Activated CD8-positive, alpha-beta T cell treated with anti-CD3 and anti-CD28 coated beads, Interleukin-2, amount 10 ng/mL, durations not matched to agents 7 days and 5 days (primary cell): ENCODE measurements at regions not wholly inside any gene's neighbourhood (a gene's known extent, or its start where the extent isn't known, plus 50 kb on each side); places are given as distances from the start of the nearest gene placed in this dataset.
A peak's percentile ranks its signal among the peaks of the same experiment; 100 is the strongest.

ENCODE experiments used
- ATAC-seq: fragments of 150-1000 bp; cut with Tn5 transposase; one replicate; pipeline ENCODE4 v1.10.0; 2021; ENCODE audit warnings: moderate library complexity
- CTCF ChIA-PET: fragments of 350-600 bp; sonication (Branson Sonifier 250); formaldehyde crosslinking; loops from one replicate; lab custom pipeline; 2021; ENCODE audit warnings: antibody characterized with exemption; lab: Charles Lee
- POLR2A ChIA-PET: fragments of 350-600 bp; sonication (Branson Sonifier 250); formaldehyde crosslinking; loops from one replicate; lab custom pipeline; 2021; ENCODE audit warnings: antibody characterized with exemption; lab: Charles Lee
- DNase-seq: peaks from one replicate; pipeline ENCODE4 v3.0.0-alpha.2; 2020
- H3K27ac Mint-ChIP-seq: one replicate; pipeline ENCODE4 v1.8.0; 2021; ENCODE audit warnings: mild to moderate bottlenecking, mixed read lengths
- H3K27me3 Mint-ChIP-seq: one replicate; pipeline ENCODE4 v1.8.0; 2021; ENCODE audit warnings: low read depth, mixed read lengths
- H3K36me3 Mint-ChIP-seq: one replicate; pipeline ENCODE4 v1.8.0; 2021; ENCODE audit warnings: low read depth, mixed read lengths
- H3K4me1 Mint-ChIP-seq: one replicate; pipeline ENCODE4 v1.8.0; 2021; ENCODE audit warnings: low read depth, mixed read lengths
- H3K4me3 Mint-ChIP-seq: one replicate; pipeline ENCODE4 v1.8.0; 2021; ENCODE audit warnings: mild to moderate bottlenecking, mixed read lengths
- H3K9me3 Mint-ChIP-seq: one replicate; pipeline ENCODE4 v1.8.0; 2022; ENCODE audit warnings: mixed read lengths; ENCODE audit not compliant: insufficient read depth

DNA sequence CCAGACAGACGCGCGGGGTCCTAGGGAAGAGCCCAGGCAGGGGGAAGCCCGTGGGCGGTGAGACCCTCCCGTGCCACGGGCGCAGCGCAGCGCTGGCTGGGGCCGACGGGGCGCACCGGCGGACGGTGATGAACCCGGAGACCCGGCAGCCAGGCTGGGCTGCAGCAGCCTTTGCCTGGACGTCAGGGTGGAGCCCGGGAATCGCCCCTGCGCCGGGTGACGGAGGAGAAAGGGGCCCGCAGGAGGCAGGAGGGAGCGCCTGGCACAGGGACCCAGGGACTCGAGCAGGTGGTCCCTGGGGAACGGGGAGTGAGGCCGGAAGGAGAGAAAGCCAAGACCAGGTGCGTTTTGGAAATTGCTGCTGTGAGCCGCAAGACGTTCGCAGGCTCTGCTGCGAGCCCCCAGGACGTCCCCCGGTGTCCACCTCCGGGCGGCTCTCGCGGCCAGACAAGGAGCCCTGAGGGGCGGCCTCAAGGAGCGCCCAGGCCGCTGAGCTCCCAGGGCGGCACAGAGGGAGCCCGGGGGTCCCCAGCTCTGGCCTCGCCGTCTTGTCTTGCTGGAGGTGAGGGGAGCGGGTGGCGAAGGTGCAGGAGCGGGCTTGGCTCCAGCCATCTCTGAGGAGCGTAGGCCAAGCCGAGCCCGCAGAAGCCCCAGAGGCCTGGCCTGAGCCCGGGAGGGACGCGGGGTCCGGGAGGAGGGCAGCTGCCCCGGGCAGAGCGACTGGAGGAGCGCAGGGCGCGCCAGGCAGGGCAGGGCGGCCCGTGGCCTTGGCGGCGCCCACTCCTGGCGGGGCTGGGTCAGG lies 191.2 kb upstream of the PDE10A start:
- H3K36me3 Mint-ChIP-seq = no peaks in the 10 kb centered on the region
- H3K4me3 Mint-ChIP-seq = no peak overlapping the region
- H3K4me1 Mint-ChIP-seq = peaks cover 3% of the 10 kb centered on the region
- DNase-seq (no peak), ATAC-seq (no peak)
- POLR2A ChIA-PET = no interaction called here
- H3K27me3 Mint-ChIP-seq = peaks cover 48% of the 10 kb centered on the region
- no peaks in the 10 kb centered on the region for H3K9me3 Mint-ChIP-seq
- CTCF ChIA-PET = no interaction called here
- H3K27ac Mint-ChIP-seq = no peak overlapping the region

DNA sequence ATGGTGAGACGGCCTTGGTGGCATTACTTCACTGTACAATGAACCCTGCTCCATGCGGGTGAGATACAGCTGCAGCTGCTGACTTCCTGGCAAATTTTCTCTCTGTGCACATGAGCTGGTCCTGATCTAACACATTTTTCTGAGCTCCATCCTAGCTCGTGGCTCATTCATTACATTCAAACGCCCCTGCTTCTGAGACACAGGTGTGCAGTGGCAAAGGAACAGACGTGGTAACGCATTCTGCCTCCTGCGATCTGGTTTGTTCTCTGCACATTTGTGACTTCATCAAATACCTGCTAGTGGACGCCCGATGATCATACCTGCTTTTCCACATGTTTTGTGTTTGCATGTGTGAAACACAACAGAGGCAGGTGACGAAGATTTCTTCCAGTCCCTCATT lies 189.6 kb upstream of the PDE10A start:
- ChIA-PET CTCF (interaction anchor here (1.2 to 1.5 kb wide), 3 partner anchors 28 to 413 kb away, joined by 3 to 5 read pairs (median 3); no protein-coding TSS in a partner anchor), POLR2A (no interaction called here)
- Mint-ChIP-seq H3K4me1 (peaks cover 3% of the 10 kb centered on the region), H3K27me3 (peaks cover 48% of the 10 kb centered on the region), H3K27ac (no peak overlapping the region), H3K4me3 (no peak overlapping the region), H3K36me3 (no peaks in the 10 kb centered on the region), H3K9me3 (no peaks in the 10 kb centered on the region)
- no peak for DNase-seq
- no peak for ATAC-seq

DNA sequence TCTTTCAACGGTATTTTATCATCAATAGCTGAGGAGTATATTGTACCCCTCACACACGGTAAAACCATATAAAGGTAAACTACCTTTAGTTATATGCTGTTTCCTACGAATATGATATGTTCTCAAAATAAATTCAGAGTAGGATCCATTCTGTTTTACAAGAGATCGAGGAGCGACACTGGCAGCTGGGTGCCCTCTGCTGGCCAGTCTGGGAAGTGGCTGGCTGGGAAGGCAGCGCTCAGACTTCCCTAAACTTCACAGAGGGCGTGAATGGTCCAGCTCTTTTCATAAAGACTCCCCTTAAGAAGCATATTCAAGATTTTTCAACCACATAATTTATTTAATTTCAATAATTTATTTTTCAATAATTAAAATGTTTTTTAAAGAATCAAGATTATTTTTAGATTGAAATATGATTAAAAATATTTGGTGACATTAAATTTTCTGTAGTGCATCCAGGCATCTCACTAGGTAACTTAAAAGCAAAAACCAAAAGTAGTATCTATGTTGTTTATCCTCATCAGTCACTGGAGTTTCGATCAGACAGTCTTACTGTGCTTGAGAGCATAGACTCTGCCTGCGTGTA lies 187.5 kb upstream of the PDE10A start:
- H3K27ac Mint-ChIP-seq = no peak overlapping the region
- ChIA-PET POLR2A (no interaction called here), CTCF (interaction anchor here (0.7 to 2.2 kb wide), 7 partner anchors 10 to 410 kb away, joined by 3 to 19 read pairs (median 4); no protein-coding TSS in a partner anchor)

DNA sequence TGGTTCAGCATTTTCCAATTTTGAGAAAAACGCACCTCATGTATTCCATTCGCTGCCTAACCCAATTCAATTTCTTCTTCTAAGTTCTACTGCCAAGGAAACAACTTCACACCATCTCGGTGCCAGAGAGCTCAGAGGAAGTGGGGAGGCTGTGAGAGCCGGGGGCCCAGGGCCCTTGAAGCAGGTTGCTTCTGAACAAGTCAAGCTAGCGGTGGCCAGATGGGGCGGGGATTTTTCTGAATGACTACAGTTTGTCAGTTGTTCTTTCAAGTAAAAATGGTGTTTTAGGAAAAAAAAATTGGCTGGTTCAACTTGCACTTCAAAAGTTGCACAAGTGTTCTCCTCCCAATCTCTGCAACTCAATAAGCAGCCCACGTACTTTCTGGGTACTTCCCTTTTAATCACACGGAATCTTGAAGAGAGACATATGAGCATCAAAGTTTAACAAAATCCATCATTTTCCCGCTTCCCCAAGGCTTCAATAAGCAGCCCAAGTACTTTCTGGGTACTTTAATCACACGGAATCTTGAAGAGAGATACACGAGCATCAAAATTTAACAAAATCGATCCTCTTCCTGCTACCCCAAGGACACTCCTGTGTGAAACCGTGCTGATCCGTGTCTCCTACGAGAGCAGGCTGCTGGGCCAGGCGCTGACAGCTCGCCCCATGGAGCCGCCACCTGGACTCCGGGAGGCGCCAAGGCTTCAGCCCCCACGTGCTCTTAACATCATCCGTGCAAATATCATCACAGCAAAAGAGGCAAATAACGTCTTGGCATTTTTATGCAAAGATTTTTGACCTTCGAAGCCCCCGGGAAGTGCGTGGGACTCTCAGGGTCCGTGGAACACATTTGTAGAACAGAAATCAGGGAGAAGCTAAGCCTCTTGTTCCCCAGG lies 186.7 kb upstream of the PDE10A start:
- no peaks in the 10 kb centered on the region for H3K9me3 Mint-ChIP-seq
- no peak overlapping the region for H3K4me3 Mint-ChIP-seq
- POLR2A ChIA-PET = no interaction called here
- DNase-seq (no peak), ATAC-seq (peak; percentile 15)
- no peaks in the 10 kb centered on the region for H3K36me3 Mint-ChIP-seq
- H3K27me3 Mint-ChIP-seq = peaks cover 53% of the 10 kb centered on the region
- no peak overlapping the region for H3K27ac Mint-ChIP-seq
- peaks cover 3% of the 10 kb centered on the region for H3K4me1 Mint-ChIP-seq
- CTCF ChIA-PET = interaction anchor here (0.8 to 2.2 kb wide), 6 partner anchors 10 to 410 kb away, joined by 3 to 19 read pairs (median 6); no protein-coding TSS in a partner anchor

More for the DNA sequence above, 187.5 kb upstream of the PDE10A start:
- H3K27me3 Mint-ChIP-seq = peaks cover 47% of the 10 kb centered on the region
- H3K9me3 Mint-ChIP-seq = no peaks in the 10 kb centered on the region
- no peak overlapping the region for H3K4me3 Mint-ChIP-seq
- DNase-seq (peak; percentile 65), ATAC-seq (peak; percentile 74)
- H3K4me1 Mint-ChIP-seq = peaks cover 3% of the 10 kb centered on the region
- no peaks in the 10 kb centered on the region for H3K36me3 Mint-ChIP-seq

DNA sequence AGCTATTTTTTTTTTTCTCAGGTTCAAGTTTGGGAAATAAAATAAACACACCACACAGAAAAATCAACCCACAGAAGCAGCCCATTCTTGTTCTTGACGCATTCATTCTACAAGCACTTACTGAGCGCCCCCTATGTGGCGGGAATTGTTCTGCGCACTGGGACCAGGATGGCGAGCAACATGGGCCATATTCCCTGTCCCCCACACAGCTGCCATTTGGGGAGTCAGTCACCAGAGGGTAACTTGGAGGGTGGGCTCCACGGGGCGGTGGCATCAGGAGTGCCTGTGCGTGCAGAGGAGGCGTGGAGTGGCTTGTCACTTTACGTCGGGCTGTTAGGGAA lies 185.0 kb upstream of the PDE10A start:
- ChIA-PET CTCF (interaction anchor here (1.0 kb wide), 1 partner anchor 408 kb away, joined by 3 read pairs; no protein-coding TSS in a partner anchor), POLR2A (no interaction called here)
- ATAC-seq (no peak), DNase-seq (no peak)
- H3K9me3 Mint-ChIP-seq = no peaks in the 10 kb centered on the region
- peaks cover 3% of the 10 kb centered on the region for H3K4me1 Mint-ChIP-seq
- no peak overlapping the region for H3K4me3 Mint-ChIP-seq
- H3K36me3 Mint-ChIP-seq = no peaks in the 10 kb centered on the region
- H3K27me3 Mint-ChIP-seq = peaks cover 52% of the 10 kb centered on the region
- H3K27ac Mint-ChIP-seq = no peak overlapping the region

DNA sequence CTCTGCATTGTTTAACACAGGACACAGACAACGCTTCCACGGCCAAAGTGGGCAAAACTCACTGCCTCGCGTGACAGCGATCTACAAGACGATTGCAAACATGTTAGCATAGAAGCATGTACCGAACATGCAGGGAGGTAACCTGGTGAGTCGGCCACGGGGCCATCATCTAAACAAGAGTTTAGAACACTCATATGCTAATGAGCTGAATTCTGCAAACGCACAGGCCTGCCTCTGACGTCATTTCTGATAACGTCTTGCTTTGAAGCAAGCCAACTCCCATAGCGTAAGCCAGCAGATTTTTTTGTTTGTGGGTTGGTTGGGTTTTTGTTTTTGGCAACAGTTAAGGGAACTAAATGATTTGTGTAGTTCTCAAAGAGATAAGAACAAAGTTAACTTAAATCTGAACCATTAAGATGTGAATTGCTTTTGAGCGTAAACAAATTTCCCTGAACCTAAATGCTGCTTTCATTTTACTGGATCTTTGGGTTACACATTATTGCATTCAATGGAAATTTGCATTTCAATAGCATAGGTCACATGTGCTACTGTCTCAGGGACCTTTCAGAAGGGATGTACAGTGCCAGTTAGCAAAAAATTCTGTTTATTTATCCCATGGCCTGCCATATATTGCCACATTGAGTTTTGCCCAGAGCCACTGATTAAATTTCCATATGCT lies 184.5 kb upstream of the PDE10A start:
- DNase-seq = no peak
- Mint-ChIP-seq H3K27ac (no peak overlapping the region), H3K4me1 (peaks cover 3% of the 10 kb centered on the region), H3K9me3 (no peaks in the 10 kb centered on the region), H3K27me3 (peaks cover 49% of the 10 kb centered on the region), H3K4me3 (no peak overlapping the region), H3K36me3 (no peaks in the 10 kb centered on the region)
- no peak for ATAC-seq
- ChIA-PET CTCF (interaction anchor here (0.9 to 1.0 kb wide), 2 partner anchors 407 to 408 kb away, joined by 3 read pairs; no protein-coding TSS in a partner anchor), POLR2A (no interaction called here)

DNA sequence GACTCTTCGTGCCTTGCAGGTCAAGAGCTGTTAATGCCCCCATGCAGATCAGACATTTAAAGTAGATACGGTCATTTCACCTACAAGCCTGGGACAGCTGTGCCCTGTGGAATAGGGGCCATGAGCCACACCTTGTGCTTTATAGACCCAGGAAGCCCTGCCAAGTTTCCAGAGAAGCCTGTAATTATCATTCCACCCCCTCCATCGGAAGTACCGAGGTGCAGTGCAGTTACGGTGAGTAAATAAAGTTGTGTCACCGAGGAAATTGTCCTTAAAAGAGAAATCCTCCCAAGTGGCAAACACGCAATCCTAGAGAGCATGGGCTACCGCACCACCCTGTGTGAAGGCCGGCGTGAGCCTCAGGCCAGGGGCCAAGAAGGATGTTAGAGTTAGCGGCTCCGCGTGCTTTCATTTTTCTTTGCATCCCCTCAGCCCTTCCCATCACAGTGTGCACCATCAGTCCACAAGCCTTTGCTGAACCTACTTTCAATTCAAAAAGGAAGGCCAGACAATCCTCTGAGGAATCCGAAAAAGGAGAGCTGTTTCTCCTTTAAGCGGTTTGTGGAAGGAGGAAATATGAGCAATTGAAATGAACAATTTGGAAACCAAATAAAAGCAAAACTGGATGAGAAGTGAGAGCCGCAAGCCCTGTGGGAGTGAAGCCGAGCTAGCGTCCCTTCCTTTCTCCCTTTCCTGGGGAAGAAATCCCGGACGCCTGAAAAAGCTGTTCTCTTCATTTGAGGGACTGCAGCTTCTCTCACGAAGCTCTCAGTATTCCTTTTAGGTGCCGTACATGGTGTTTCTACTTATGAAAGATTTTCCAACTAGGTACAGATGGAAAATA lies 183.3 kb upstream of the PDE10A start:
- no peak for ATAC-seq
- no peak overlapping the region for H3K27ac Mint-ChIP-seq
- CTCF ChIA-PET = interaction anchor here (0.9 kb wide), 1 partner anchor 407 kb away, joined by 3 read pairs; no protein-coding TSS in a partner anchor

DNA sequence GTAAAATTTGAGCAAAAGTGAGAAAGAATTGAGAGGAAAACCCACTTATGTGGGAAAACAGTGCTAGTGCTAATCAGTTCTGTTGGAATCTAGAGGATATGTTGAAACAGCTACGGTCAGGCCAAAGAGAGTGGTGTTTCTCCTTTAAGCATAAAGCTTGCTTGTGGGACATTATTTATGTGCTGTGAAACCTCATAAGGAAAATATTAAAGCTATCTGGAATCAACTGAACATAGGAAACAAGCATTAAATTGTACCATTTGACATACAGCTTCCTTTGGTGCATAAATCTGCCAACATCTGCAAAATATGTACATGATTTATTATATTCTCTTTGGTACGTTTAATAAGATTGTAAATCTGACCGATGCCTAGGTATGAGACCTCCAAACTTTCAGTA lies 182.5 kb upstream of the PDE10A start:
- CTCF ChIA-PET = interaction anchor here (0.7 to 1.1 kb wide), 2 partner anchors 116 to 405 kb away, joined by 3 read pairs; no protein-coding TSS in a partner anchor
- H3K27me3 Mint-ChIP-seq = peaks cover 45% of the 10 kb centered on the region

More for the DNA sequence above, 183.3 kb upstream of the PDE10A start:
- POLR2A ChIA-PET = no interaction called here
- no peak overlapping the region for H3K4me3 Mint-ChIP-seq
- H3K36me3 Mint-ChIP-seq = no peaks in the 10 kb centered on the region
- peaks cover 47% of the 10 kb centered on the region for H3K27me3 Mint-ChIP-seq
- no peak for DNase-seq
- peaks cover 3% of the 10 kb centered on the region for H3K4me1 Mint-ChIP-seq
- H3K9me3 Mint-ChIP-seq = no peaks in the 10 kb centered on the region

DNA sequence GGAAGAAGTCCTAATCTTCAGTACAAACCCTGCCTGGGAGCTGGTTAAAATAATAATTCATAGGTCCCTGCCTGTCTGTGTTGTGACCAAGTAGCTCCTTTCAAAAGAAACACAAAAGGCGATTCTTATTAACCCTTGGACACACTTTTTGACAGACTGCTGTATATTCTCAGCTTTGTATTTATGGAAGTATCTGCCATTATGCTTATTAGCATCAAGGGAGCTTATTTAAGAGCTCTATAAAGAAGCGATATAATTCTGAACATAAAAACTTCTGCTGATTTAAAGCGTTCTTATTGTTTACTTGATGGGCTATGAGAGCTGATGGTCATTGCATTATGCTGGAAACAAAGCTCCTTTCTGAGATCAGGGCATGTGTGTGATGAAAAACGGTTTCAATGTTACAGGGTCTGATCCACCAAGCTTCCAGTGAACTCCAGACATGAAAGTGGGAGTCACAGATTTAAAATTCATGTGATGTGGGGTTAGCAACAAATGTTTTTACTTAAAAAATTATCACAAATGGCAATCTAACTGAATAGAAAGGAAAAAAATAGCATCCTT lies 181.8 kb upstream of the PDE10A start:
- Mint-ChIP-seq H3K9me3 (no peaks in the 10 kb centered on the region), H3K27me3 (peaks cover 40% of the 10 kb centered on the region), H3K4me3 (no peak overlapping the region), H3K36me3 (no peaks in the 10 kb centered on the region), H3K27ac (no peak overlapping the region), H3K4me1 (peaks cover 3% of the 10 kb centered on the region)
- DNase-seq (no peak), ATAC-seq (no peak)
- ChIA-PET POLR2A (no interaction called here), CTCF (interaction anchor here (0.7 to 1.5 kb wide), 3 partner anchors 12 to 405 kb away, joined by 3 to 4 read pairs (median 3); no protein-coding TSS in a partner anchor)

More for the DNA sequence above, 182.5 kb upstream of the PDE10A start:
- Mint-ChIP-seq H3K4me3 (no peak overlapping the region), H3K9me3 (no peaks in the 10 kb centered on the region), H3K4me1 (peaks cover 3% of the 10 kb centered on the region), H3K27ac (no peak overlapping the region), H3K36me3 (no peaks in the 10 kb centered on the region)
- ATAC-seq (no peak), DNase-seq (no peak)
- POLR2A ChIA-PET = no interaction called here

DNA sequence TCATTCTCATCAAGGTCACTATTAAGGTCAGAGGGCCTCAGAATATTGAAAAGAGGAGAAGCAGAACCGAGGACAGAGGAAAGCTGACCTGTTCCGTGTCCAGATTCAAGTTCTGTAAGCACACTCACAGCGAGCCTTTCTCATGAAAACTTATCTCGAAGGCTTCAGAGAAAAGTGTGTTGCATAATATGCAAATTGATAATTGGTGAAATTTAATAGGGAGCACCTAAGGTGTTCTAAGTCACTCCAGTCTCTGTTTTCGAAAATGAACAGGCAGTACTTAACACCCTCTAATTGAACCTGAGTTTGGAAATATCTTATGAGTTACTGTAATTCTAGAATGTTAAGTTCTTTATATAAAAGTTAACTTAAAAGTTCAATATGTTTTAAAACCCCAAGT lies 181.2 kb upstream of the PDE10A start:
- ChIA-PET CTCF (interaction anchor here (1.1 to 1.5 kb wide), 2 partner anchors 12 to 114 kb away, joined by 3 to 4 read pairs; no protein-coding TSS in a partner anchor), POLR2A (no interaction called here)
- Mint-ChIP-seq H3K9me3 (no peaks in the 10 kb centered on the region), H3K27me3 (peaks cover 35% of the 10 kb centered on the region), H3K36me3 (no peaks in the 10 kb centered on the region), H3K4me3 (no peak overlapping the region), H3K4me1 (no peaks in the 10 kb centered on the region), H3K27ac (no peak overlapping the region)
- ATAC-seq (no peak), DNase-seq (no peak)
